ENCODE measurements at regions not wholly inside any gene's neighbourhood (a gene's known extent, or its start where the extent isn't known, plus 50 kb on each side); places are given as distances from the start of the nearest gene placed in this dataset.
"Not testable (repeated sequence)": the region's sequence is repeated elsewhere in the genome, so short reads cannot be mapped to it uniquely, and the experiment has no call there.

DNA sequence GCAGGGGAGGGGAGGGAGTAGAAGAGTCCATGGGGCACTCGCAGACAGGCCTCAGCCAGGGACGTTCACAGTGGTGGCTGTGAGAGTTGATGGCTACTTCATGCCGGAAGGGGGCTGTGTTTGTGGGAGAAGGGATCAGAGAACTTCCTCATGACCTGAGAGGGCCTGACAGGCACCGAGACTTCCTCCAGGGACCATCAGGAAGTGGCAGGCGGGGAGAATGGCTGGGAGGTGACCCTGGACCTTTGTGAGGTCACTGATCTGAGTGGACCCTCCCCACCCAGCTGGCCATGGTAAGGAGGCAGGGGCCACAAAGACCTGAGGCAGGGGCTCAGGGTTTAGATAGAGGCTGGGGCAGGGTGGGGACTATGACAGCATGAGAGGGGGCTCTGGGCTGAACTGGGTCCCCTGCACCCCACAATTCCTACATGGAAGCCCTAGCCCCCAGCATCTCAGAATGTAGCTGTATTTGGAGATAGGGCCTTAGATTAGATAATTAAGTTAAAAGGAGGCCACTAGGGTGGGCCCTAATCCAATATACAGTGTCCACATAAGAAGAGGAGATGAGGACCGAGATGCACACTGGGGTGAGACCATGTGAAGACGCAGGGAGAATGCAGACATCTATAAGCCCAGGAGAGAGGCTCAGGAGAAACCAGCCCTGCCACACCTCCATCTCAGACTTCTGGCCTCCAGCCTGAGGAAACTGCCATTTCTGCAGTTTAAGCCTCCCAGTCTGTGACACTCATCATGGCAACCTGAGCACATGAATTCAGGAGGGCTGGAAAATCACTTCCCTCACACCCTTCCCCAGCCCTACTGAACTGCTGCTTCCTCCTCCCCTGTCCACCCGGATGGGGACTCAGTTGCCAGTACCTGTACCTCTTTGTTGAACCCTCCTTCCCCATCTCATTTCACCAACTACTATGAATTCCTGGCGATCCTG is 273.9 kb upstream of the ZNF32 start:
- DNase-seq: no peak

DNA sequence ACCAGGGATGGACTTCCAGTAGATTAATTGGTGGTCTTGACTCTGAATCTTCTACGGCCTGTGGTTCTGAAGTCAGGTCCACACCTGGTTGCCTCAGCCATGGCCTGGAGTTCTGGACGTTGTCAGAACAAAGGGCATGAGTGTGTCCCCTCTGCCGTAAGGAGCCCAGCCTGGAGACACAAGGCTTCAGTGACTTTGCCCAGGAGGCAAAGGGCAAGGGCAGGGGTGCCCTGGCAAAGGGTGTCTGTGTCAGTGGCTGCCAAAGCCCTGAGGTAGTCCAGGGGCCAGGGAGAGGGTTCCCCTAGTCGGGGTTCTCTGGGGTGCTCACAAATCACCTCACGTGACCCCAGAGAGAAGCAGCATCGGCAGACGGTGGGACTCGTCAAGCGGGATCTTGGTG is 273.2 kb upstream of the ZNF32 start:
- DNase-seq: no peak

DNA sequence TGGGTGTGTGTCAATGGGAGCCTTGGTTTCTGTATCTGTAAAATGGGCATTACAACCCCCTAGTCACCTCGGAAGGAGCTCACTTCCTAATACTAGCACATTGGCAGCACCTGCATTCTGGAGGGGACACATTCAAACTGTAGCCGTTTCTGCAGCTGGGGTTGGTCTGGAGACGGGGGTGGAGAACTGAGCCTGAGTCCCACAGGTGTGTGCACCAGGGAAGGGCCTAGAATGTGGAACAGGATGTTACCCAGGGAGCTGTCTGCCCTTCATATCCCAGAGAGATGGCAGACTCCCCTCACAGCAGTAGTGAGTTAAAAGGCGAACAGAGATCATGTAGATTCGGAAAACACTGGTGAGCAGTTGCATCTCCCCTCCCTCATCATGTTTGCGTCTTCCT is 272.8 kb upstream of the ZNF32 start:
- no peak for DNase-seq

DNA sequence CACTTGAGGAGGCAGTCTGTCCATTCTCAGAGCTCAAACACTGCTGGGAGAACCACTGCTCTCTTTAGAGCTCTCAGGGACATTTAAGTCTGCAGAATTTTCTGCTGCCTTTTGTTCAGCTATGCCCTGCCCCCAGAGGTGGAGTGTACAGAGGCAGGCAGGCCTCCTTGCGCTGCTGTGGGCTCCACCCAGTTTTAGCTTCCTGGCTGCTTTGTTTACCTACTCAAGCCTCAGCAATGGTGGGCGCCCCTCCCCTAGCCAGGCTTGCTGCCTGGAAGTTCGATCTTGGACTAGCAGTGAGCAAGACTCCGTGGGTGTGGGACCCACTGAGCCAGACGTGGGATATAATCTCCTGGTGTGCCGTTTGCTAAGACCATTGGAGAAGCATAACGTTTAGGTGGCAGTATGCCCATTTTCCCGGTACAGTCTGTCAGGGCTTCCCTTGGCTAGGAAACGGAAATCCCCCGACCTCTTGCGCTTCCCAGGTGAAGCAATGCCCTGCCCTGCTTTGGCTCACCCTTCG is 271.6 kb upstream of the ZNF32 start:
- not testable (repeated sequence) for DNase-seq

DNA sequence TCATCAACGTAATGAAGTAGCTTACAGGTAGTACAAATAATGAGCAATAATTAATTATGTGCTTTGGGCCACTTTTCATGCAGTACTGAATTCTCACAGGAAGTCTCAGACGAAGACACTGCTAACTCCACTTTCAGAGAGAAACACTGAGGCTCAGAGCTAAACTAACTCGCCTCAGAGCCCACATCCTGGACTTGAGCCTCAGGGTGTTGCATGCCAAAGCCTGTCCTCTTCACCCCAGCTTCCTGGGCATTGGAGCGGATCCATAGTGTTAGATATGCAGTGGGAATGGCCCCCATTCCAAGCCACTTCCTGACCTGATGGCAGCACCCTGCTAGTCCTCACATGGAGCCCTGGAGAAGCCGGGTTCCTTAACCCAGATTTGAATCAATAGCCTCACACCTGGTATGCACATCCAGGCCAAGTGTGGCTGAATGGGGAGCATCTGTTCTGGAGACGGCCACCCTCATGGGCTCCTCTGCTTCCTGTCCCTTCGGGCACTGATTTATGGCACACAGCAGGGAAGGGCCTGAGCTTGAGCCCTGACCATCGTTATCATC is 265.1 kb upstream of the ZNF32 start:
- DNase-seq: no peak

DNA sequence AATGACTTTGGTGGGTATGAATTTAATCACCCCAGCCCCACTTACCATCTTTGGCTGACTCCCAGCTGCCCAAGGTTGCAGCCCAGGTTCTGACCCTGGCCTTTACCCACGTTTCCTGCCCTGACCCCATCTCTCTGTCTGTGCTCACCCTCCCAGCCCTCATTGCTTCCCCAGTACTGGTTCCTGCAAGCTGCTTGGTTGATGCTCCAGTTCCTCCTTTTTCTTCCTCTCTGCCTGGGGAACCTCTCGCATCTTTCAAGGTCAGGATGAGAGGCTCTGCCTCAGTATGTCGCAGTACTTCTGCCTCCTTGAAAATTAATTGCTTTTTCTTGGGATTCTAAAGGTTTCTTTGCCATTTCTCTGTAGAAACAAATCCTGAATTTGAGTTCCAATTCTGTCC is 263.8 kb upstream of the ZNF32 start:
- DNase-seq: no peak

DNA sequence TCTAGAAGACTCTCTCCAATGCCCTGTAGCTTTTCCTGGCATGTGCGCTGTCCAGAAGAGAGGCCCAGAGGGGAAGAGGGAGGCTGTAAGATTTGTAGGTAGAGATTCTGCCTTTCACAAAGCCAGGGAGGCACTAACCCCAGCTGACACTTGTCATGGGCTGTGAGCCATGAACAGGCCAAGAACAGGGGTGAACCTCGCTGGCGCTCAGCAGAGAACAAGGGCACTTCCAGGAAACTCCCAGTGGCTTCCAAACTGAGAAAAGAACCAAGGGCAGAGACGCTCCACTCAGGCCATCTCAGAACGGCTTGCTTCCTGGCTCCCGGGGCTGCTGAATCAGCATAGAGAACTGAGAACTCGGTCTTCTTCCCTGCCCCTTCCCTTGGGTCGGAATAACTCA is 257.8 kb upstream of the ZNF32 start:
- DNase-seq: no peak

DNA sequence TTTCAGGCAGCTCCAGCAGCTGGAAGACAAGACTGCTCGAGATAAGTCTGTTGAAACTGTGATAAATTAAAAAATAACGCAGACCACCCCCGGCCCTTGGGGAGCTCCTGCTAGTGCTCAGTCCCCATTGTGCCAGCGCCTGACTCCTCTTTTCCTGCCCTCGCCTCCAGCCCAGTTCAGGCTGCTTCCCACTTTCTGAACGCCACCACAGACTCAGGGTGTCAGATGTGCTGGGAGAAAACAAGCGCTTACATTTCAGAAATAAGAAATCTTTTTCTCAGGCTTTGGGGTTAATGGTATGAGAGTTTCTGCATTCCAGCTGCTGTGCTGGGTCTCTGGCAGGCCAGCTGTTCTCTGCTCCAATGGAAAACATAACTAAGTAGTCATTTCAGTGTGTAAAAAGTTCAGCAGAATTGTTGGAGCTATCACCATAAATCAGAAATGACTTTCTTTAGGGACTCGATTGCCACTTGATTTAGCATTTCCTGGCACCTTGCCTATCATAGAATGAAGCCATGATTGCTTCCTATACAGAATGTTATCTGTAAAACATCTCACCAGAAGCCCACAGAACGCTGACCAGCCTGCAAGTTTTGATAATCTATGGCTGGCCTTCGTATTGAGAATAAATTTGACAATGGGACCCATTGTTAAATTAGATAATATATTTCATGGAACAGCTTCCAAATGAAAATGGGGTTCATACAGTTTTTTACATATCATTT is 257.0 kb upstream of the ZNF32 start:
- no peak for DNase-seq

DNA sequence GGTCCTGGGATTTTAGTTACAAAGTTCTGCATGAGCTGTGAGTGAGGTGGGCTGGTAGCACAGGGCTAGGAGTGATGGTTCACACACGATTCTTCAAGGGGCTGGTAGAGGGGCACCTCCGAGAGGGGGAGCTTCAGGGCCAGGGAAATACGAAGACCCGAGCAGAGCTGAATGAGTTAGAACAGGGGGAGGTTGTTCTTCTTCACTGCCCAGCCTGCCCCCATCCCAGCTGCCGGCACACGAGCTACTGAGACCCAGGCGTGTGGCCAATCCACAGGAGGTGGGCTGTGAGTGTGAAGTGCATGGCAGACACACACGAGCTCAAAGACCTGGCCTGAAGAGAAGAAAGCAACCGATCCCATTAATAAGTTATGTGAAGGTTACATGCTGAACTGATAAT is 256.2 kb upstream of the ZNF32 start:
- no peak for DNase-seq

DNA sequence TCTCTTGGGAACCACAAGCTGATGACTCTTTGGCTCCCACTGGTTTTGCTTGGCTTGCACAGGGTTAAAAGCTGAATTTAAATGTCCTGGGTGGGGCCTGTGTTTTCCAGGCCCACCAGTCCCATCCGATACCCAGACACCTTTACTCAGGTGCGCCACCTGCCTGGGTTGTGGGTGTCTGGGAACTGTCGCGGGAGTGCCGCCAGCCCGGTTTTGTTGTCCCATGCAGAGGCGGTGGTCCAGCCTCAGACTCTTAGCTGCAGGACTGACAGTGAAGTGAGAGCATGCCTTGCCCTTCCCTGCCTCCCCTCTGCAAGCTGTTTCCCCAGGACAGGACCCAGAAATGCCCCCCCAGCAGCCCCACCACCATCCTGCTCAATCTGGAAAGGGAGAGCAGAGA is 255.6 kb upstream of the ZNF32 start:
- no peak for DNase-seq

DNA sequence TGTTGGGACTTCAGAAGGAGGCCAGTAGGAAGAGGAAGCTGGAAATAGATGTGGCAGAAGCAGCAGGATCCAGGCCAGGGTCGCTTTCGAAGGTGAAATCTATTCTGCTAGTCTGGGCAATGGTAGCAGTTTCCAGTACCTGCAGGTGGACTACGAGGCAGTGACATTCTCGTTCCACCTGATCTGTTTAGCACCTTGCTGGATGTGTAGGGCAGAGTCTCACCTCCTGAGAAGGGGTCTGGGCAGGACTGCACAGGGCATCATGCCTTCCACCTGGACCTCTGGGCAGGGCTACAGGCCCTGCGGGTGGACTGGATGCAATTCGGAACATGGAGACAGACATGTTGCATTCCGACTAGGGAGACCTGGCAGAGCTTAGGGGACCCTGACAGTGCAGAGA is 254.8 kb upstream of the ZNF32 start:
- no peak for DNase-seq

DNA sequence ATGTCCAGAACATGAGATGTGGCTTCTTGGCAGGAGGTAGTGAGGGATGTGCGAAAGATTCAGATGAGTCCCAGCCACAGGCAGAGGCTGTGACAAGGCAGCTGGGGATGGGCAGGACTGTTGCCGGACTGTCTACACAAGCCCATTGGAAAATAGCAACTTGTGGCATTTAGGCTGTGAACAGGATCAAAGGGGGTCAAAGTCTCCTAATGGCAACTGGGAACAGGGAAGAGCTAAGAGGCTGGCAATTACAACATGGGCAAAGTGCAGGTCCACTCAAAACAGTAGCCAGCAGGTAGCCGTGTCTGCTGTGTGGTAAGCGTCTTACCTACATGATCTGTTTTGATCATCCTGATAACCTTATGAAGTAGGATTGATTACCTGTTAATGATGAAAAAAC is 254.2 kb upstream of the ZNF32 start:
- no peak for DNase-seq

DNA sequence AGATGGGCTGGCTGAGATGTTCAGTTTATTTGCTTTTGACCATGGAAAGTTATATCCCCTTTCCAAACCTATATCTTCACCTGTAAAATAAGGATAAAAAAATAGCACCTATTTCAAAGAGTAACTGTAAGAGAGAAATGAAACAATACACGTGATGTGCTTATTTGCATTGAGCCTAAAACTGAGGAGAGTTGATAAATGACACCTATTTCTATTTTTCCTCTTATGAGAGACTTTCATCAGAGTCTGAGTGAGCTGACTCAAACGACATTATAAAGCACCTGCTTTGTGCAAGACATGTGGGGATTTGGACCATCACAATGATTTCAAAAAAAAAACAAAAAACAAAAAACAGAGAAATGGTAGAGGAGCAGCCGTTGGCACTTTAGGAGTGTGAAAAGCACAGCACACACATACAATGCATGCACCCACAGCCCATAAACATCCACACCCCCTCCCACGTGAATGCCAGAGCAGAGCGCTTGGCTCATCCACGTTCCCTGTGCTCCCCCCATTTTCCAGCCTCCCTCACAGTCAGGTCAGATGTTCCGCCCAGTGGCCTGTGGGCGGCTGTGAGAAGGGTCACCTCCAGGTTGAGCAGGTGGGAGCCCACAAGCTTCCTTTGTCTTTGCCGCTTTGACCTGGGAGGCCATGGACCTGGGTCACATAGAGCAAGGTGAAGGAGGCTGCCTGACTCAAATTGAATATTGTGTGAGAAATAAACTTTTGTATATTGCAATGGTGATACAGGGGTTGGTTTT is 253.2 kb upstream of the ZNF32 start:
- no peak for DNase-seq

DNA sequence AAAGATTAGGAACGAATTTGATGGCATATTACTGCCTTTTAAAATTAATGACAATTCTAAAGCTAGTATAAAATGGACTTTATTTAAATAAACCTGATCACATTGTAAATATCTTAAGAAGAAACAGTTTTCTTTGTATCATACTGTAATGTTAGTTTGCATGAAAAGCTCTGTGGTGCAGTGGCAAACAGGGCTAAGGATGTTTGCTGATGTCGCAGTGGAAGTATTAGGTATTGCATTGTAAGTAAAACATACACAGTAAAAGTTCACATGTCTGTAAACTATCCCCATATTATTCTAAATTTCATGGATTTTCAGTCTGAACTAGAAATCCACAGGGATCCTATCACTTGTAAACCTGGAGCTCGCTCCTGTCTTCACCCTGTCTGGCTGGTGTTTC is 252.6 kb upstream of the ZNF32 start:
- DNase-seq: no peak

DNA sequence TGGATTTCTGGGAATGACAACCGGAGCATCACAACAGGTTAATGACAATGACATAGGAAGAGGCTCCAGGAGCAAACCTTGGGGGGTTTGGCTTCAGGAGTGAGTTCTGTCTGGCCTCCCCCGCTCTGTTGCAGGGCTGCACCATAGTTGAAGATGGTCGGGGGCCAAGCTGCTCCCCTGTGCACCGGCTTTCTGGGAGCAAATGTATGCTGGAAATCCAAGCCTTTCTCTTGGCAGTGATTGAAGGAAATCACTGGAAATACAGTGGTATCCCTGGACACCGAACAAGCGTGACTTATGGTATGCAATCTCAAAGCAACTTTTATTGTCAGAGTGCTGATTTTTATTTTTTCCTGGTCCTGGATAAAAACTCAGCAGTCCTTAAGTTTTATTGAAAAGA is 251.9 kb upstream of the ZNF32 start:
- no peak for DNase-seq

DNA sequence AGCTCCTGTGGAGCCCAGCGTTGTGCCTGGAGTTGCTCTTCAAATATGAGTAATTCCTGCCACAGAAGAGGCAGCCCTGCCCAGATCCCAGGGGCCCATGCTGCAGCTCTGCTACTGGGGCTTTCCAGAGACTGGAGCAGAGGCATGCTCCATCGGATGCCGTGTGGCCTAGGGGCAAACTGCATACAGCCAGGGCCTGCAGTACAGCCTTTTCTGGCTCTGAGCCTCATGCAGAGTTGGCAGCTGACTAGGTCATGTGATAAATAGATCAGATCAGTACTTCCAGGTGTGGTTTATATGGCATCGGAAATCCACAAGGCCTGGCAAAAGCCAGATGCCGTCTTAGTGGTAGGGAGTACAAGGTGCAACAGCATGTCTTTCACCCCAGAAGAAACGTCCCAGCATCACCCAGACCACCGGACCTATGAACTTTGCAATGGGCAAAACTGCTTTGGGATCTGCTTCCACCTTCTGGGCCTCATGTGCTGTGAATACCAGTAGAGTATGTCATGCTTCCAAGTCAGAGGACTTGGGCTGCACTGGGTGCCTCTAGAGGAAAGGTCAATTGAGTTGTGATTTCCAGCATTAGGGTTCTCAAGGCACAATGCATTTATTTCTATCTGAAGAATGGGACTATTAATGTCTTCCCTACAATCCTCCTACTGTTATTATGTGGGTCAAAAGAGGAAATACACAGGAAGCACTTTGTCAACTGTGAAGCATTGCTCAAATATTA is 250.7 kb upstream of the ZNF32 start:
- DNase-seq: no peak

DNA sequence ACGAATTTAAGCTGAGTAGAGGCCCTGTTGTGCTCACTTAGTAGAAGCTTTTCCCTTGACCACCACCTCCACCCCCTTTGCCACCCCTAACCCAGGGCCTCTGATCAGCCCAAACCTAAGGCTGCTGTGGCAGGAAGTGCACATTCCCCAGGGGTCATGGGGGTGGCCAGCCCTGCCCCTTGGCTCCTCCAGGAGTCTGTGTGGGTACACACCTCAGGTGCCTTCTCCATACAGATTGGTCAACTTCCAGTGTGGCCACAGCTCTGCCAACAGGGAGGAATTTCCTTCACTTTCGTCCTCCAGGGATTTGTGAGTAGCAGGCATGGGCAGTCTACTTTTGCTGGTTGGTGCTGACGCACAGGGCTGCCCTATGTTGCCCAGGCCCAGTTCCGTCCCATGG is 249.9 kb upstream of the ZNF32 start:
- DNase-seq: no peak

DNA sequence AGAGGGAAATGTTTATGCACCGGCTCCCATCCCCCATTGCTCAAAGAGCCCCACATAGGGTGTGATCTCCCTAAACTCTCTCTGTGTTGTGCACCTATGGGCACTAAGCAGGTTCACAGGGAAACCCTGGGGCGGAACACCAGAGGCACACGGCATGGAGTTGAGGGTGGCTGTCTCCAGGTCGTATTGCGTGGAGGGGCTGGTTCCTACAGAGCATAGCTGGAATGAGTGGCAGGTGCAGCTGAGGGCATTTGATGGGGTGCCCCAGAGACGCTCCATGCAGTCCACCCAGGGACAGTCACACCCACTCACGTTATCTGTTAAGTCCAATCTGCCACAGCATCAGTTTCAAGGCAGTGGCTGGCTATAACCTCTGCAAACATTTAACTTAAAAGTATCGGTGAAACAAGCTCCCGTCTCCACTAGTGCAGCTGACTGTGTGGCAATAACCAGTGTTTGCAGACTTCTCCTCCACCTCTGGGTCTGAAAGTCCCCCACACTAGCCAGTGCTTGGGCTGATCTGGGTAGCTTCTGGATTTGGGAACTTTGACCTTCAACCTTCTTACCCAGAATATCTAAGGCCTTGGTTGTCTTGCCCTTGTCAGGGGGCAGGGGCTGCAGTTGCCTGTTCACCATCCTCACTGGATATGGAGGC is 249.2 kb upstream of the ZNF32 start:
- no peak for DNase-seq

DNA sequence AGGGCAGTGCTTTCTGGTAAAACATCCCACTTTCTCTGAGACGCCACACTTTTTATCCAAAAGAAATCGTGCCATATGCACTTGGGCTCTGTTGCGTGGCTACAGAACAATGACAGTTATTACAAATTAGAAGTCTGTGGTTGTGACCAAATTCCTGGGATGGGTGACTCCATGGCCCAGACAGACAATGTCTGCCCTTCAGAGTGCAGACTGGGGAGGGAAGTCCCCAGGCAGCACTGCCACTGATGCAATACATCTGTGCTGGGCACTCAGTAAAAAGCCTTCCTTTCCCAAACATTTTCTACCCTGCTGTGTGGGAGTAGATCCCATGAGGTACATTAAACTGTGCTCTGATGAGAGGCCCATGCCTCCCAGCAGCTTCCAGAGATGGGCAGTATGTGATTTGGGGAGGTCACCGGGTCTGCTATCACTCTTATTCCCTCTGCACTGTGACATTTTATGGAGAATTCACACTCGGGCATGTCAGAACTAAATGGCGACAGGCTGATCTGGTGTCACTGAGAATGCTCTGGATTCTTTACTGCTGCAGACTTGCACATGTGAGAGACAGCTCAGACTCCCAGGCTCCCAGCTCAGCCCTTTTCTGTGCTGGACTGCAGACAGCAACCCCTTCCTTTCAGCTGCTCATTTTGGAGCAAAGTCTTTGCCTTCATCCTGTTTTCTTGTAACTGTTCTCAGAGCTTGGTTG is 243.5 kb upstream of the ZNF32 start:
- no peak for DNase-seq

DNA sequence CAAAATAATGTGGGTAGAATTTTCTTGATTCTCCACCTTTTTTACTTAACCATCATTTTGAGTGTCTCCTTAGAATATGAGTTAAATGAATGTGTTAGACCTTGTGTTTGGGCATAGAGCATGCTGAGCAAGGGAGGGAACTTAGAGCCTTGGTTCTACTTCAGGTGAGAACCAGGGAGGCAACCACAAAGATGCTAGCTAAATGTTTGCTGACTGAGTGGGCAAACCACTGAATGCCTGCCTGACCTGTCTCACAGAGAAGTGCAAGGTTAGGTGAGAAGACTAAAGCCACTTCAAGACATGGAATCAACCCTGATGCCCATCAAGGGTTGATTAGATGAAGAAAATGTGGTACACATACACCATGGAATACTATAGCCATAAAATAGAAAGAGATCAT is 242.6 kb upstream of the ZNF32 start:
- no peak for DNase-seq

DNA sequence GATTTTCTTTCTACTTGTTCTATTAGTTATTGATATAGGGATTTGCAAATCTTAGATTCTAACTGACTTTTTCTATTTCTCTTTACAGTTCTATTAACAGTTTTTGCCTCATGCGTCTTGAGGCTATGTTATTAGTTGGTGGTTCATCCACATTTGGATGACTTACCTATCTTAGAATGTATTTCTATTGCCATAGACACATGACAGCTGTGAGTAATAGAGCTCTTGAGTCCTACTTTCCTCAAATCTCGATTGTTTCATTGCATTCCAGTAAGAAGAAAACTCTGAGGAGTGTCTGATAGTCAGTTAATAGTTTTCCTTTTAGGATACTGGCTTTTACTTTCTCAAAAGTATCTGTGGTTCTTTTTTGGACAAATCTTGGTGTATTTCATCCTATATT is 241.4 kb upstream of the ZNF32 start:
- DNase-seq: no peak

All from DMS 273 treated with DMSO at 0.1 percent for 48 hours (cell line).